ENCODE measurements at regions not wholly inside any gene's neighbourhood (a gene's known extent, or its start where the extent isn't known, plus 50 kb on each side); places are given as distances from the start of the nearest gene placed in this dataset.

GRCh38 chr11:15730263-15730994 is 615.7 kb downstream of the INSC start:
- ATAC-seq (ENCODE audit: poor library complexity) (no peak), DNase-seq (no peak)
- TF ChIP-seq CTCF (IDR thresholded peaks at IDR 0.05), result no peak
- H3K27me3 ChIP-seq (ENCODE audit: control insufficient read depth in 1 of 2, insufficient read depth in 2 of 2, low read length in 2 of 2), result no peaks in the 10 kb centered on the region
- Mint-ChIP-seq H3K27ac (no peak overlapping the region), H3K9me3 (no peaks in the 10 kb centered on the region), H3K36me3 (ENCODE audit: low read depth) (no peaks in the 10 kb centered on the region), H3K4me3 (no peak overlapping the region), H3K27me3 (peaks cover 10% of the 10 kb centered on the region), H3K4me1 (ENCODE audit: low read depth) (no peaks in the 10 kb centered on the region)
- H3K36me3 ChIP-seq (ENCODE audit: insufficient read depth, low read length), result no peaks in the 10 kb centered on the region
- H3K4me1 ChIP-seq (ENCODE audit: insufficient read depth, low read length), result no peaks in the 10 kb centered on the region
- H3K4me3 ChIP-seq (ENCODE audit: low read length), result no peak overlapping the region
- no peaks in the 10 kb centered on the region for H3K9me3 ChIP-seq (ENCODE audit: control insufficient read depth in 1 of 2, insufficient read depth in 1 of 2, low read length in 2 of 2)
- ChIA-PET POLR2A (no interaction called here), CTCF (no interaction called here)
- intact Hi-C loops (cut with DNase I, micrococcal nuclease), result no loop called here
- H3K27ac ChIP-seq (ENCODE audit: low read depth in 1 of 2, low read length in 2 of 2), result no peak overlapping the region

GRCh38 chr11:15730995-15731385 is 616.3 kb downstream of the INSC start:
- H3K27me3 Mint-ChIP-seq, result peaks cover 7% of the 10 kb centered on the region
- H3K27ac Mint-ChIP-seq, result no peak overlapping the region
- no peaks in the 10 kb centered on the region for H3K9me3 Mint-ChIP-seq
- H3K36me3 Mint-ChIP-seq (ENCODE audit: low read depth), result no peaks in the 10 kb centered on the region
- H3K4me1 Mint-ChIP-seq (ENCODE audit: low read depth), result no peaks in the 10 kb centered on the region
- no peaks in the 10 kb centered on the region for H3K9me3 ChIP-seq (ENCODE audit: control insufficient read depth in 1 of 2, insufficient read depth in 1 of 2, low read length in 2 of 2)
- no peak overlapping the region for H3K27ac ChIP-seq (ENCODE audit: low read depth in 1 of 2, low read length in 2 of 2)
- ATAC-seq (ENCODE audit: poor library complexity), result no peak
- H3K4me1 ChIP-seq (ENCODE audit: insufficient read depth, low read length), result no peaks in the 10 kb centered on the region
- H3K36me3 ChIP-seq (ENCODE audit: insufficient read depth, low read length), result no peaks in the 10 kb centered on the region
- no peak overlapping the region for H3K4me3 Mint-ChIP-seq
- ChIA-PET POLR2A (no interaction called here), CTCF (no interaction called here)
- no peak overlapping the region for H3K4me3 ChIP-seq (ENCODE audit: low read length)
- DNase-seq, result no peak
- no peaks in the 10 kb centered on the region for H3K27me3 ChIP-seq (ENCODE audit: control insufficient read depth in 1 of 2, insufficient read depth in 2 of 2, low read length in 2 of 2)
- no peak for TF ChIP-seq CTCF (IDR thresholded peaks at IDR 0.05)
- intact Hi-C loops (cut with DNase I, micrococcal nuclease), result no loop called here

GRCh38 chr11:15735706-15736105 is 620.6 kb downstream of the SOX6 start:
- no peak overlapping the region for H3K4me3 Mint-ChIP-seq
- Histone ChIP-seq H3K27ac (ENCODE audit: low read depth in 1 of 2, low read length in 2 of 2) (no peak overlapping the region), H3K4me3 (ENCODE audit: low read length) (no peak overlapping the region), H3K27me3 (ENCODE audit: control insufficient read depth in 1 of 2, insufficient read depth in 2 of 2, low read length in 2 of 2) (no peaks in the 10 kb centered on the region), H3K9me3 (ENCODE audit: control insufficient read depth in 1 of 2, insufficient read depth in 1 of 2, low read length in 2 of 2) (peaks cover 0 to 3% of the 10 kb centered on the region in 2 experiments), H3K36me3 (ENCODE audit: insufficient read depth, low read length) (no peaks in the 10 kb centered on the region), H3K4me1 (ENCODE audit: insufficient read depth, low read length) (no peaks in the 10 kb centered on the region)
- no peaks in the 10 kb centered on the region for H3K9me3 Mint-ChIP-seq
- DNase-seq (no peak), ATAC-seq (ENCODE audit: poor library complexity) (no peak)
- intact Hi-C loops (cut with DNase I, micrococcal nuclease), result no loop called here
- H3K27ac Mint-ChIP-seq, result no peak overlapping the region
- ChIA-PET CTCF (no interaction called here), POLR2A (no interaction called here)
- no peaks in the 10 kb centered on the region for H3K36me3 Mint-ChIP-seq (ENCODE audit: low read depth)
- TF ChIP-seq CTCF (IDR thresholded peaks at IDR 0.05), result no peak
- peaks cover 4% of the 10 kb centered on the region for H3K27me3 Mint-ChIP-seq
- H3K4me1 Mint-ChIP-seq (ENCODE audit: low read depth), result no peaks in the 10 kb centered on the region
